ENCODE measurements at regions not wholly inside any gene's neighbourhood (a gene's known extent, or its start where the extent isn't known, plus 50 kb on each side); places are given as distances from the start of the nearest gene placed in this dataset.
A peak's percentile ranks its signal among the peaks of the same experiment; 100 is the strongest.
"Not testable (repeated sequence)": the region's sequence is repeated elsewhere in the genome, so short reads cannot be mapped to it uniquely, and the experiment has no call there.

DNA sequence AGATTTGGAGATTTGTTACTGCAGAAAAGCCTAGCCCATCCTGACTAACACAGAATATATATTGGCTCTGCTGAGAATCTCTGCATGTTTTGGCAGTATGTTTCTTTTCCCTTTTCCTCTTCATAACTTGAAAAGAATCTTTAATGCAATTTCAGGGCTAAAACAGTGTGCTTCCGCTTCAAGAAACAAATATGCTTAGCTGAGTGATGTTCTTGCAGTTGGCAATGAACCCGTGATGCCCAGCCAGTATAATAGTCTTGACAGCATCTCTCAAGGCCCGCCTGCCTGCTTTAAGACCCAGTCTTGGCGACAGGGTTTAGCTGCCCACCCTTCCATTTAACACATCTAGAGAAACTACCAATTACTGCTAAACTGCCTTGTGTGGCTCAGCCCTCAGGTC is 184.5 kb downstream of the INO80D start:
- no peak for DNase-seq

DNA sequence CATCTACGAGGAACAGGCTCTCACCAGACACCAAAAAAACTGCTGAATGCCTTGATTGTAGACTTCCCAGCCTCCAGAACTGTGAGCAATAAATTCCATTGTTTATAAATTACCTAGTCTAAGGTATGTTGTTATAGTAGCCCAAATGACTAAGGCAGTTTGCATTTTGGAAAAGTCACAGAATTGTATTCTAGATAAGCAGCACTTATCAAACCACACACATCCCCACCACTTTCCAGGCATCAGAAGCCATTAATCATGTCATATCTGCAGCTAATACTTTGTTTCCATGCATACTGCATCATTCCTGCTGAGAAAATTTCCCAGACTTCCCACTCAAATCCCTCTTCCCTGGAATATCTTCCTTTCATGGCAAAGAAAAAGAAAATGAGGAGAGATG is 187.2 kb downstream of the INO80D start:
- no peak for DNase-seq

DNA sequence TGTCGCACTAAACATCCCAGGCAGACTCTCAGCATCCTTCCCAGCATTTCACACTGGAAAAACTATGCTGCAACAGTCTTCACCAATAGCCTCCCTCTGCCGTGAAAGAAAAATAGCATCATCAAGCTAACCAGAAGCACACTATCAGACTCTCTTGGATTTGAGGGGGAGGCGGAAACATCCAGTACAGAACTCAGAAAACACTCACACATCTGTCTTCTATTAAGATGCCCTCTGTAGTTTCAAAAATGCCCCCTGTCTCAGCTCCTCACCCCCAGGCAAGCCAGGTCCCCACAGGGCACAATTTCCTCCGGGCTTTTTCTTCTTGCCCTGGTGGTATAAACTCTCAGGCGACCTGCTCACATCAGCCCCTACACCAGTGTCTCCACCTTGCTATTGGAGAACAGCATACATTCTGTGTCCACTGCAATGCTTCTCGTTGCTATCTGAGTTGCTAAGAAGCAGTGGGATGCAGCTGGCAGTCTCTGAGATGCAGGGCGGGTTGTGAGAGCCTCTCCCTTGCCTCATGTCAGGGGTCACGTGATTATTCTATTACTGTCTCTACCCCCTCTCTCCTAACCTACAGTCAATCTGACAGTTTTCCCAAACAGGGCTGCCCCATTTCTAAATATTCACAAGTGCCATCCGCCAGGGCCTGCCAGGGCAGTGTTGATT is 189.9 kb downstream of the INO80D start:
- no peak for DNase-seq

DNA sequence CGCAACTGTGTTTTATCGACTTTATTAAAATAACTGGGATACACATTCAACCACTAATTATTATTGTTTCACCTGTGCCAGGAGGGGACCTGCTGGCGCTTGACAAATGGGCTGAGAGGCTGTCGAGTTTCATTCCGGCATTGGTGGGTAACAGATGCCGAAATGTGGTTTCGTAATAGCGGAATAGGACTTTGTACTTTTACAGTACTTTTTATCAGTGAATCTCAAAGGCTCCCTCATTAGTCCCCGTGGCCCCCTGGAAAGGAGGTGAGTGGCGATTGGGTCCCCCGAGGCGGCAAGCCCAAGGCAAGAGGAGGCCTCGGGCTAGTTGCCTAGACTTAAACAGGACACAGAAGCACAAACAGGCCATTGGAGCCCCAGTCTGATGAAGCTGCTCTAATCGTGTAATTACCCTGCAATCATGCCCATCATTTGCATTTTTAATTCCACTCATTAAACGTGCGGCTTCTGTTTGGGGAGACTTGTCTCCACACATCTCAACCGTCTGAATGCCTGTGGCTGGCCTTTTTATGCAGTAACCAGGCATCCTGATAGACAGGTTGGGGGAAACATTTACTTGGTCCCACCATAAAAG is 193.2 kb downstream of the INO80D start:
- DNase-seq: no peak

DNA sequence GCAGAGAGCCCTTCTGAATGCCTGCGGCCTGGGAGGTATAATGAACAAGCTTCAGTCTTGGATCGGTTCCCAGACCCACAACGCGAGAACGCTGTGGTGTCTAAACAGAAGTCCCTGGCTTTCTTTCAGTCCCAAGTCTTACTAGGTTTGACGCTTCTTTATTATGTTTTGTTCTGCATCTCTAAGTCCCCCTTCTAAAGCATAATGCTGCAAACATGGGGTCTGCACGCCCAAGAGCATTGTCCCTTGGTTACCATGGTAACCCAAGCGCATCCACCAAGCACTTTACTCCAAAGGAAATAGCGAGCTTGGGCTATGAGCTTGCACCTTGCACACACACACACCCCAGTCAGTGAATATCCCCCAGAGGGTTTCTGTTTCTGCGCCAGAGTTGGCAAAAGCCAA is 193.7 kb downstream of the INO80D start:
- no peak for DNase-seq

DNA sequence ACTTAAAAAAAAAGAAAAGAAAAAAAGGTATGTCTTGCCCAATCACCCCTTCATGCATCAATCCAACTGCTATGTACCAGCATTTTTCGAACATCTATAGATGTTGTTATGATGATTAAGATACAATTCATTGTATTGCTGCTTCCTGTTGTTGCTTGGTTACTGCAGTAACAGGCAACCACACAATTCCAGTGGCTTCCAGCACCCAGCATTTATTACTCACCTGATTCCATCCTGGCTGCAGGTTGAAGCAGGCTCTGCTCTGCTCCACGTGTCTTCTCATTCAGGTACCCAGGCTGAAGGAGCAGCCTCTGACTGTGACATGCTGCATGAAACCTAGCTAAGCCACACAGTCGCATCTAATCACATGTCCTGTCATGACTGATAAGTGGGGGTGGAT is 196.9 kb downstream of the INO80D start:
- no peak for DNase-seq

DNA sequence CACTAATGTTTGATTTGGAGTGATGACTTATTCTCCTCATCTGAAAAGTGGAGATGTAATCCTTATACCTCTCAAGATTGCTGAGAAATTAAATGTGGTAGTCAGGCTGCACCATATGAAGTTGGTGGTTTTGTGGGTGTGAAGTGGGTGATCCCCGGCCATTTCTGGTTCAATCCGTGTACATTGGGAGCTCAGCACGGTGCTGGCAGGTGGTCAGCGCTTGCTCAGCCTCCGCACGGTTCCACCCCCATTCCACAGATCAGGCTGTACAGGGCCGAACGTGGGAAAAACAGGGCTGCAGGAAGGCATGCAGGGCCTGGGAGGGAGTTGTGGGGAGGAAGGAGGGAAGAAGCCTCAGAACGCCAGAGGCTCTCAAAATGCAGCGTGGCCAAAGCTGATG is 198.3 kb downstream of the INO80D start:
- no peak for DNase-seq

DNA sequence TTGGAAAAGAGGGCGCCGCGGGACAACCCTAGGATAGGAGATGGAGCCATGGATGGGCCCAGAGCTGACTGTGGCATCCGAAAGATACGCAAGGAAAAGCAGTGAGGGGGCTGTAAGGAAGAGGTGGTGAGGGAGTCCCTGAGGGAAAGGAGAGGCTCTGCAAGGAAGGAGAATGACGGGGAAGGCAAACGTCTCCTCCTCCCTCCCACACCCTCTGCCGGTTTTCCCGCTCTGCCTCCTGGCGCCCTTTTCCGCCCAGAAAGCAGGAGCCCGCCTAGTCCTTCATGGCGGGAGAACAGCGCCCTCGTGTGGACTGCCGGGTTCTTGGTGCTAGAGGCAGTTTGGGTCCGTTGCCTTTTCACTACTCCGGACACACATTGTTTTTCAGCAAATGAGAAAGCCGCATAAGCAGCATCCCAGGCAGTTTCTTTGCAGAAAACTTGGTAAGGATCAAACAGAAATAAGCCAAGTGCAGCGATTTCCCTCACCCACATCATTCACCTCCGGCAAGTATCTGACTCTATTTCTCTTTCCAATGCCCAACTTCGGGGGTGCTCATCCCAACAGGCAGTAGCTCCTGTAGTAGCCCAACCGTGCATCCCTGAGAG is 200.4 kb downstream of the INO80D start:
- DNase-seq: peak; percentile 64

DNA sequence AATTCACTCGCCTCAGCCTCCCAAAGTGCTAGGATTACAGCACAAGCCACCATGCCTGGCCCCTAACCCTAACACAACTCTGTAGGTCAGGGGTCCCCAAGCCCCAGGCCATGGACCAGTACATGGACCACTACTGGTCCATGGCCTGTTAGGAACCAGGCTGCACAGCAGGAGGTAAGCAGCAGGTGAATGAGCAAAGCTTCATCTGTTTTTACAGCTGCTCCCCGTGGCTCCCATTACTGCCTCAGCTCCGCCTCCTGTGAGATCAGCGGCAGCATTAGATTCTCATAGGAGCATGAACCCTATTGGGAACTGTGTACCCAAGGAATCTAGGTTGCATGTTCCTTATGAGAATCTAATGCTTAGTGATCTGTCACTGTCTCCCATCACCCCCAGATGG is 201.7 kb downstream of the NRP2 start:
- DNase-seq: no peak

DNA sequence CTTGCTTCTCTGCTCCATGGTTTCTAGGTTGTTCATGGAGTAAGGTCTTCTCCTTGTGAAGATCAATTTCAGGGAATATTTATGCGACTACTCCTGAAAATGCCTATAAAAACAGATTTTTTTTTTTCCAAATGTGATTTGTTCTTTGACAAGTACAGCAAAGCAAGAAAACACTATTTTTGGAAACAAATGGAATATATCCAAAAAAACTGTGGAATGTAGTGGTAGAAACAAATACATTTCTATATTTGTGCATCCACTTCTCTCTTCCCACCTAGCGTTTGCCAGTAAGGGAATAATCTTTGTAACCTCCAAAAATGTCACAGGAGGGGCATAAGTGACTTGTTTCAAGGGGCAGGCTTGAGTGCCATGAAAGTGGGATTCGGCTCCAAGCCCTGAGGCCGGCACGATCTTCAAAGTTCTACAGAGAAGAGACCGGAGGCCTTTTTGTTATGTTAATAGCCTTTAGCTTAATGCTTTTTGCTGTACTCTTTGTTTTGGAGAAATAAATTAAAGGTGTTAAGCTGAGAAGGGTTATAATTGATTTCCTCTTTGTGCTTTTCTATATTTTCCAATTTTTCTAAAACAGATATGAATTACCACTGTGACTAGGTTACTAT is 200.6 kb downstream of the NRP2 start:
- no peak for DNase-seq

DNA sequence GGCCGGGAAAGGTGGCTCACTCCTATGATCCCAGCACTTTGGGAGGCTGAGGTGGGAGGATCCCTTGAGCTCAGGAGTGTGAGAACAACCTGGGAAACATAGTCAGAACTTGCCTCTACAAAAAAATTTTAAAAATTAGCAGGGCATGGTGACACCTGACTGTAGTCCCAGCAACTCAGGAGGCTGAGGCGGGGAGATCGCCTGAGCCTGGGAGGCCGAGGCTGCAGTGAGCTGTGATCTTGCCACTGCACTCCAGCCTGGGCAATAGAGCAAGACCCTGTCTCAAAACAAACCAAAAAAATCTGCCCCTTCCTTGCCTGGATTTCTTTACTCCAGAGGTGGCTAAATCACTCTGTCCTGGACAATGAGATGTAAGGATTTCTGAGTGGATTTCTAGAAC is 197.7 kb downstream of the NRP2 start:
- DNase-seq: no peak

DNA sequence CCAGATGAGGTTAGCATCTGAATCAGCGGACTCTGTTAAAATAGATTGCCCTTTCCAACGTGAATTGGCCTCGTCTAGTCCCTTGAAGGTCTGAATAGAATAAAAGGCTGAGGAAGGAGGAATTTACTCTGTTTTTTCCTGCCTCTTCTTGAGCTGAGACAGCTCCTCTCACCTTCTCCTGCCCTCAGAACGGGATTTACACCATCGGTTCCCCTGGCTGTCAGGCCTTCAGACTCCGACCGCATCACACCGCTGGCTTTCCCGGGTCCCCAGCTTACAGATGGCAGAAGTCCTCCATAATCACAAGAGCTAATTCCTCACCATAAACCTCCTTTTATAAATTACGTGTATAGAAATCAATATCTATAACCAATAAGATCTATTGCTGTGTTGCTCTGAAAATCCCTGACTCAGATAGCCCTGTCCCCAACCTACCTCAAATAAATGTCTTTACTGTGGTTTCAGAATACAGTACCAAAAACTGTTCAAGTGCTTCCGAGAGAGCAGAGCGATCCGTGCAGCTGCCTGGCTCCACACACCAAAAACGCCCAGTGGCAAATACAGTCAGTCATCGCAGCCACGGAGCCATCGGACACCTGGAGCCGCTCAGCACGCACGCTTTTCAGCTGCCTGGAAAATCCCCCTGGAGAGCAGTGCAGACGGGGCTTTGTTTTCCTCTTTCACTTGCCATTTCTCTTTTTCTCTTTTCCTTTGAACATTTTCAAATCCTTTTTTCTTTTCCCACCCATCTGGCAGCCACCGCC is 196.9 kb downstream of the NRP2 start:
- no peak for DNase-seq

DNA sequence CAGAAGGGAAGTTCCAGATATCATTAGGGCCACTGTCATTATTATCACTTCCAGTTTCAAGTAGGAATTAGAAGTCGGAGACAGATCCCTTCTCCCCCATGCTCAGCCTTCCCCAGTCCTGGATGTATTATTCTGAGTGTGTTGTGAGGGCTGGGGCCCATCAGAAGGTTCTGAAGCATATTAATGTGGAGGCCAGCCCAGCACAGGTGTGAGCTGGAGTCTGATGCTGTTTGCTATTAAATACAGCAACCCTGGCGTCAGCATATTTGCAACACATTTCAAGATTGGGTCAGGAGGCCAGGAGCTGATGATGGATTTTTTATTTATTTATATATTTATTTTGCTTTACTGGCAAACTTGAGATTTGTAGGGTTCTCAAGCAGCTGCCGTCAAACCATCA is 195.2 kb downstream of the NRP2 start:
- no peak for DNase-seq

DNA sequence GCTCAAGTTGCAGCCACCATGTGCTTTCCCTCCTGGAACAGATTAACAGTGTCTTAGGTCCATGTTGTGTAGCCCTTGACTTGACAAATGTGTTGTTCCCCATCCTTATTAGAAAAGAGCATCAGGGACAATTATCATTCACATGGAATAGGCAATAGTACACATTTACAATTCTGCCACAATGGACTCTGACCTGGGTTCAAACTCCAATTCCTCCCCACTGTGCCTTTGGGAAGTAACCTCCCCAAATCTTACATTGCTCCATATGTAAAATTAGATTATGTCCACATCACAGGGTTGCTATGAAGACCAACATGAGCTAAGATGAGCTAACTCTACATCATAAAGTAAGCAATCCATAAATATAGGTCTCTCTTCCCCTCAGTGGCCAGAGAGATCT is 193.8 kb downstream of the NRP2 start:
- DNase-seq: no peak

DNA sequence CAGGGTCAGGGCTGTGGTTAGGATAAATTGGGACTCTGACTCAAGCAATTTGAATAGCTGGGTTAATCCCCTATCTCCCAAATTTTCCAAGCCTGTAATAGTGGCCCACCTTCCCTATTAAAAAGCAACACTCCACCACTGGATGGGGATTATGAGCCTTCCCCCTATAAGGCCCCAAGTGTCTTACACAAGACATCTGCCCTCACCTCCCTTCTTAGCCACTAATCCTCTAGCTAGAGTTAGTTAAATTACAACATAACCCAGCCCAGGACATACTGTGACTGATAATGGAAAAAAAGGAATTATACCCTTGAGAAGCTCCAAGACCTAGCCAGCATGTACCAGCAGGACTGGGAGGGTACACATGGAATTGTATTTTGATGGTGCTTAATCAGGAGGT is 190.4 kb downstream of the NRP2 start:
- no peak for DNase-seq

DNA sequence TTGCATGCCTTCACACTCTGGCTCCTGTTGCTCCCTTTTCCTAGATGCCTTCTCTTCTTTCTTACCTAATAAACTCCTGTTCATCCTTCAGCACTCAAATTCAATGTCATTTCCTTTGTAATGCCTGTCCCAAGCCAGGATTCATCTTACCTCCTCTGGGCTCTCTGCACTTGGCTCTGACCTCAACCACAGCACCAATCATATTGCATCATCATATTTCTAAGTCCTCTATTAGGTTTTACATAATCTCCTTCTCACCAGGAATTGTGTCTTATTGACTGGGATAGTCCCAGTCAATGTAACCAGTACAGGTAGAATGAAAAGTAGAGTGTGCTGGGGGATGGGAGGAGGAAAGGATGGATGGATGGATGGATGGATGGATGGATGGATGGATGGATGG is 187.1 kb downstream of the NRP2 start:
- DNase-seq: no peak

DNA sequence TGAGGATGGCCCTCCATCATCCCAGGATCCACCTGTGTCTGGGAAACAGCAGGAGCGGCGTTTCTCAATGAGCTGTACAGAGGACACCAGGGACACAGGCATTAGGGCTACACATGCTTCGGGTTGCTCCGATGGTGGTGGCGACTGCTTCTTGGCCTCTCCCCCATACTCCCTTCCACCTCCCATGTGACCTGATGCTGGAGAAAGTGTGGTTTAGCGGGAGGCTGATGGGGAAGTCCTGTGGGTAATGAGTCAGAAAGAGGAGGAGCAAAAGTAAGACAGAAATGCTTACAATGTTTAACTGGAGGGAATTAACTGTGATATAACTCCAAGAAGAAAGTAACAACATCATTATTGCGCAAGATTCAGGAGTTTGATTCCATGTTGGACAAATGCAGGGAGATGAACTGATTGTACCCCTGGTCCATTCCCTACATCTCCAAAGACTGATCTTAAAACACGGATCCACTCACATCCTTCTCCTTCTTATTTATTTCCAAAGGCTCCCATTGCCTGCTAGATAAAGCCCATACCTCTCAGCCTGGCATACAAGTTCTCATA is 186.6 kb downstream of the NRP2 start:
- DNase-seq: peak; percentile 4

DNA sequence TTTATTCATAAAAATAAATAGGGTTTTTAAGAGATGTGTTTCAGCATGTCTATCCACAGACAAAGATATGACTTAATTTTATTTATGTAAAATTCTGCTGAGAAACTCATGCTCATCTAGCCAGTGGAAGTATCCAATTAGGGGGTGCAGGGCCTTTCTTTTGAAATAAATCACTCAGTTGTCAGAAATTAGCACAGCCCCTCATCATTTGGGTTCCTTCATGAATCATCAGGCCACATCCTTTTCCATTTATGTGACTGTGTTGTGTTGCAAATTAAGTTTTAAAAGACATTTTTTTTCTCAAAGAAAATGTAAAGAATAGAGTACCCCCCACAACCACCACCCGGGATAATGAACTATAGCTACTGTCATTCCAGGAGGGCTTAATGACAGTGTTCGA is 185.8 kb downstream of the NRP2 start:
- DNase-seq: no peak

DNA sequence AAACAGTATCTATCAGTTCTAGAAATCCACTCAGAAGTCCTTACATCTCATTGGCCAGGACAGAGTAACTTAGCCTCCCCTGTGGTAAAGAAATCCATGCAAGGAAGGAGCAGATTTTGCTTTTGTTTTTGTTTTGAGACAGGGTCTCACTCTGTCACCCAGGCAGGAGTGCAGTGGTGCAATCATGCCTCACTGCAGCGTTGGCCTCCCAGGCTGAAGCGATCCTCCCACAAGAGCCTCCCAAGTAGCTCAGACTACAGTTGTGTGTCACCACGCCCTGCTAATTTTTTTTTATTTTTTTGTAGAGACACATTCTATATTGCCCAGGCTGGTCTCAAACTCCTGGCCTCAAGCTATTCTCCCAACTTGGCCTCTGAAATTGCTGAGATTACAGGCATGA is 185.1 kb downstream of the NRP2 start:
- DNase-seq: no peak

DNA sequence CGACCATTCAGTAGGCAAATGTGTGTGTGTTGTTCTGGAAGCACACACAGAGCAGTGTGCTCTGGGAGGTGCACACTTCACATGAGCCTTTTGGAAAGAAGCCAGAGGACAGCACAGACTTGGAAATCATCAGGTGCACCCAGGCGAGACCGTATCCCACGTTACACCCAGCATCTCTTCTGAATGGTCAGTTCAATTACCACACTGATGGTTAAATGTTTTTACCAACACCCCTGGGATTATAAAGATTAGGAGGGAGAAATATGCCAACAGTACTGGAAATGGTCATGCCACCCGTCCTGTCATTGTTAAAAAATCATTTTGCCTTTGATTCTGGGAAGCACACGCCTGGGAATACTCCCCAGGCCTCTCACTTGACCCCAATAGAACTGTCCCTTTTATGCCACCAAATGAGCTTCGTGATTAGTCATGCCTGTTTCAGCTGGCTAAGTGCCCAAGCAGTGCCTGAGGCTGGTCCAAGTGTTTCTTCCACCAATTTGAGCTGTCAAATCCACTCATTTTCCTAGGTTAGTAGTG is 183.7 kb downstream of the NRP2 start:
- DNase-seq: no peak

DNA sequence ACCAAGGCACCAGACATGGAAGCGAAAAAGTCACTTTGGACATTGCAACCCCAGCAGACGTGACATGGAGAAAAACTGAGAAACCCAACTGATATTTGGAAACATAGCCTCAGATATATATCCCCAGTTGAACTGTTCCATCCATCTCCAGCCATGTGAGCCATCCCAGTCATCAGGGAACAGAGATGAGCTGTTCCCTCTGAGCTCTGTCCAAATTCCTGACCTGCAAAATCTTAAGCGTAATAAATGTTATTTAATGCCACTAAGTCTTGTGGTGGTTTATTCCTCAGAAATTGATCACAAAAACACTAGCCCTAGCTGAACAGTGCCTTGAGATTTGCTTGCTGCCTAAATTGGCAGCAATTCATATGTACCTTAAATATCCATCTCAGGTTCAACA is 182.8 kb downstream of the NRP2 start:
- DNase-seq: no peak

DNA sequence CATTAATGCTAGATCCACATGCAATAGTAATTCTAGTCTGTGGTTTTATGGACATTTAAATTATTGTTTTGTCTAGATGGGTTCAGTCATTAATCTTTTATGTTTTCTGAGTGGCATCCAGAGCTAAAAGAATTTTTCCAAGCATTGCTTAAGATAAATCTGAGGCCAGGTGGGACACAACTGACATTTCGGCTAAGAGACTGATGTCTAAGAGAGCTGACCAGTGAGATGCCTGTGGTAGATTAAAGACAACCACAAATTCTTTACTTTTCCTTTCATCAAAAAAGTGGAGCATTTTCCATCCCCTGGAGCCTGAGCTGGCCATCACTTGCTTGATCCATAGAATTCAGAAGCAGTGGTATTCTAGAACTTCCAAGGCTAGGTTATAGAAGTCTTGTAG is 182.2 kb downstream of the NRP2 start:
- DNase-seq: no peak

DNA sequence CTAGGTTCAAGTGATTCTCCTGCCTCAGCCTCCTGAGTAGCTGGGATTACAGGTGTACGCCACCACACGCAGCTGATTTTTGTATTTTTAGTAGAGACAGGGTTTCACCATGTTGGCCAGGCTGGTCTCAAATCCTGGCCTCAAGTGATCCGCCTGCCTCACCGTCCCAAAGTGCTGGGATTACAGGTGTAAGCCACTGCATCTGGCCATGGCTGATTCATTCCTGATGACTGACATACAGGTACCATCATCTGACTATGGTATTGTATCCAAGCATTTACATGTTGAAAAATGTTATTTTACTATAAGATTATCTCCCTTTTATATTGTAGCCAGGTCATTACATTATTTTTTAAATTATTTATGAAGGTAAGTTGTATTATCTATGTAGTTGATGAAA is 180.5 kb downstream of the NRP2 start:
- DNase-seq: not testable (repeated sequence)

Data from stimulated activated CD4-positive, alpha-beta T cell treated with anti-CD3 and anti-CD28 coated beads, Interleukin-4, amount 100 ng/mL, for 24 hours (primary cell).